ENCODE measurements at regions not wholly inside any gene's neighbourhood (a gene's known extent, or its start where the extent isn't known, plus 50 kb on each side); places are given as distances from the start of the nearest gene placed in this dataset.

DNA sequence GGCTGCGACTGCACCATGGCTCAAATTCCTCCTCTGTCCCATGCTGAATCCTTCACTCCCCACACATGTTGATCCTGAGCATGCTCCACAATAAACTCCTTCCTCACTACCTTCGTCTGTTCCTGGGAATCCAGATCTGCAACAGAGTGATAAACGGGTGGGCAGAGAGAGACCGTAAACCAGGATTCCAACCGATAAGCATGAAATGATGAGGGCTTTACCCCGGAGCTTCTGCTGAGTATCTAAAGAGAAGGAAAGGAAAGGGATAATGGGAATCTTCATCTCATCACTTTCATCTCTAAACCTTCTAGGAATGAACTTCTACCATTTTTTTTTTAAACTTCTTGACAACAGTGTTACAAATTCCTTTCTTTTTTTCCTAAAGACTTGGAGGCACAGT, 329.3 kb upstream of the TNP1 start:
- no peak for DNase-seq (ENCODE audit: low read depth)
- TF ChIP-seq POLR2A (IDR thresholded peaks at IDR 0.05; ENCODE audit: extremely low read depth, insufficient read length) (no peak), MYC (IDR thresholded peaks at IDR 0.05; ENCODE audit: low read depth, low read length) (no peak), CTCF (IDR thresholded peaks at IDR 0.05; ENCODE audit: low read depth, low read length) (no peak)
- TF ChIP-seq, protein P1, sequence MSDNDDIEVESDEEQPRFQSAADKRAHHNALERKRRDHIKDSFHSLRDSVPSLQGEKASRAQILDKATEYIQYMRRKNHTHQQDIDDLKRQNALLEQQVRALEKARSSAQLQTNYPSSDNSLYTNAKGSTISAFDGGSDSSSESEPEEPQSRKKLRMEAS (IDR thresholded peaks at IDR 0.05; ENCODE audit: low read depth, low read length), result no peak
- H3K4me3 ChIP-seq (ENCODE audit: low read depth, low read length), result no peak overlapping the region

DNA sequence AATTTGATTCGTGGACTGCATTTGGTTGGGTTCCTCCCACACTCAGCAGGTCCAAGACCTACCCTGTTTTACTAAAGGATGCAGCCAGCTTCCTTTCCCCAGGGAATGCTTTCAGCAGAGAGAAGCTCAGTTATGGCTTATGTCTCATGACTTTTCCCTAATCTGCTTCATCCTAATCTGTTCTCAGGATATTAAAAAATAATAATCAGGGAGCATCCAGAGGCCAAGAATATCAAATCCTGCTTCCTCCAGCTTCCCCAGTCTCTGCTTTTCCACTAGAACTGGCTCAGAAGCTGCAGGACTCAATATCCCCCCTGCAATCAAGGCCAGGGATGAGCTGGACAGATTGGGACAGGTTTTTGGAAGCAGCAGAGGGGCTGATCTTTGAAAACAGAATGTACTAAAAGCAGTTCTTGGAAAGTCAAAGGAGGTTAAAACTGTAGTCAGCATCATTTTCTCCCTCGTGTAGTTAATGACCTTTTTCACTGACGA, 326.9 kb upstream of the TNP1 start:
- DNase-seq (ENCODE audit: low read depth), result no peak
- no peak overlapping the region for H3K4me3 ChIP-seq (ENCODE audit: low read depth, low read length)
- TF ChIP-seq, protein P1 (IDR thresholded peaks at IDR 0.05; ENCODE audit: low read depth, low read length), result no peak
- TF ChIP-seq CTCF (IDR thresholded peaks at IDR 0.05; ENCODE audit: low read depth, low read length) (no peak), POLR2A (IDR thresholded peaks at IDR 0.05; ENCODE audit: extremely low read depth, insufficient read length) (no peak), MYC (IDR thresholded peaks at IDR 0.05; ENCODE audit: low read depth, low read length) (no peak)

DNA sequence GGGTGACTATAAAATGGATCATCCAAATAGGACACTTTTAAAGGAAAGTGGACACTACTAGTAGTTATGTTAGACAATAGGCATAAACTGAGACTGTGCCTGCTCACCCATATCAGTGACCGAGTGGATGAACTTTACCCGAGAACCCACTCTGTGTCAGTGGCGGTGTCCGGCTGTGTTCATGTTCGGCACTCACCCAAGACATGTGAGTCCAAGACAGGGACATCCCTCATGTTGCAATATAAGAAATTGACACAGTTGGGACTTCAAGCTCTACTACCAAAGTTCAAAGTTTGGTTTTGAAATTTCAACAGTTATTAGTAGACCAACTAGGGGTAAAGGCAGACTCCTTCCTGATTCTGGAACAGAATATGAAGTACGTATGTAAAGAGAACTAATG, 326.3 kb upstream of the TNP1 start:
- DNase-seq (ENCODE audit: low read depth), result no peak
- TF ChIP-seq, protein P1 (IDR thresholded peaks at IDR 0.05; ENCODE audit: low read depth, low read length), result no peak
- TF ChIP-seq CTCF (IDR thresholded peaks at IDR 0.05; ENCODE audit: low read depth, low read length) (no peak), POLR2A (IDR thresholded peaks at IDR 0.05; ENCODE audit: extremely low read depth, insufficient read length) (no peak), MYC (IDR thresholded peaks at IDR 0.05; ENCODE audit: low read depth, low read length) (no peak)
- no peak overlapping the region for H3K4me3 ChIP-seq (ENCODE audit: low read depth, low read length)

DNA sequence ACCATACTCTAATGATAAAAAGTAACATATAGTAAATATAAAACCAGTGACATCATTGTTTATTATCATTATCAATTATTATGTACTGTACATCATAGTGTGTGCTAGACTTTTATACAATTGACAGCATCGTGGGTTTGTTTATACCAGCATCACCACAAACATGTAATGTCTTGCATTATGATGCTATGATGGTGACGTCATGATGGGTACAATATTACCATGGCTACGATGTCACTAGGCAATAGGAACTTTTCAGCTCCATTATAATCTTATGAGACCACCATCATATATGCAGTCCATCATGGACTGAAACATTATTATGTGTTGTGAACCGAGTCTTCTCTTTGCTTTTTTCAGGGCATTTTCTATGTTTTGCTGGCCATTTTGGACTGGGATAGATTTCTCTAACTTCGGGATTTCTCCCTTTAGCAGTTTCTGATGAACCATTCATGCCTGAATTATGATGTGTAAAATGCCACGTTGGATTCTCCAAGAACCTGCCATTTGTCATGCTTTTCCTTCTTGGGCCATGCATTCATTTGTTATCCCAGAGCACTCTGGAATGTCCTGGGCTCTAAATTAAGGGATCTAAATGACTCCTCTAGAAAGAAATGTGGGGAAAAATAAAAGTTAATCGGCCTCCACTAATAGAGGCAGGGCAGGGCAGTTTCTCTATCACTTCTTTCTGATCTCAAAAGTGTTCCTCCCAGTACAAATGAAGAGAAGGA, 325.6 kb upstream of the TNP1 start:
- DNase-seq (ENCODE audit: low read depth), result no peak
- no peak overlapping the region for H3K4me3 ChIP-seq (ENCODE audit: low read depth, low read length)
- TF ChIP-seq, protein P1 (IDR thresholded peaks at IDR 0.05; ENCODE audit: low read depth, low read length), result no peak
- TF ChIP-seq CTCF (IDR thresholded peaks at IDR 0.05; ENCODE audit: low read depth, low read length) (no peak), POLR2A (IDR thresholded peaks at IDR 0.05; ENCODE audit: extremely low read depth, insufficient read length) (no peak)

- no peak for DNase-seq (ENCODE audit: low read depth)
- TF ChIP-seq, protein P1 (IDR thresholded peaks at IDR 0.05; ENCODE audit: low read depth, low read length), result no peak
- TF ChIP-seq CTCF (IDR thresholded peaks at IDR 0.05; ENCODE audit: low read depth, low read length), result no peak
- TF ChIP-seq MYC (IDR thresholded peaks at IDR 0.05; ENCODE audit: low read depth, low read length), result no peak
- TF ChIP-seq POLR2A (IDR thresholded peaks at IDR 0.05; ENCODE audit: extremely low read depth, insufficient read length), result no peak
- no peak overlapping the region for H3K4me3 ChIP-seq (ENCODE audit: low read depth, low read length)
These were observed 324.4 kb upstream of the TNP1 start for GRCh38 chr2:217184242-217184641.

Measured in NB4 (cell line).